Astrocyte (in vitro differentiated cells and primary cell): ENCODE measurements at regions not wholly inside any gene's neighbourhood (a gene's known extent, or its start where the extent isn't known, plus 50 kb on each side); places are given as distances from the start of the nearest gene placed in this dataset.

Experiments used
- CTCF ChIP-seq: IDR thresholded peaks from 2 replicates; pipeline ENCODE4 v1.5.1; 2011; ENCODE audit warnings: low read depth, mild to moderate bottlenecking, inconsistent platforms, low read length, moderate library complexity; ENCODE audit not compliant: insufficient read depth
- EZH2 ChIP-seq: IDR thresholded peaks from 2 replicates; pipeline ENCODE4 v1.6.1; 2012; ENCODE audit warnings: mild to moderate bottlenecking, low read length, inconsistent platforms; ENCODE audit not compliant: insufficient read depth

GRCh38 chr2:59004621-59005020 lies 763.5 kb upstream of the FANCL start:
- TF ChIP-seq CTCF, result no peak
- no peak for TF ChIP-seq EZH2
